H1 (cell line): ENCODE measurements at regions not wholly inside any gene's neighbourhood (a gene's known extent, or its start where the extent isn't known, plus 50 kb on each side); places are given as distances from the start of the nearest gene placed in this dataset.

Experiments used
- CTCF ChIA-PET: fragments of 300-600 bp; sonication (Branson Sonifier 250); formaldehyde crosslinking; loops from one replicate; lab custom pipeline; 2021; ENCODE audit not compliant: partially characterized antibody; lab: Charles Lee
- POLR2A ChIA-PET: fragments of 300-600 bp; sonication (Branson Sonifier 250); formaldehyde crosslinking; loops from one replicate; lab custom pipeline; 2021; ENCODE audit warnings: inconsistent platforms; ENCODE audit not compliant: partially characterized antibody; lab: Charles Lee
- DNase-seq, 2 experiments: peaks; one replicate each; pipeline versions ENCODE4 v3.0.0 to v3.0.0-alpha.2; 2010 to 2022; ENCODE audit warnings: low spot score in 2 of 2, low read depth in 1 of 2, mixed read lengths in 1 of 2
- FAIRE-seq: peaks from 2 replicates; lab custom pipeline; 2011; peaks lifted over from hg19 to GRCh38; lab: Jason Lieb, UNC
- H2AFZ ChIP-seq: 2 replicates; pipeline ENCODE4 v1.8.1; 2012; ENCODE audit warnings: low read length, inconsistent platforms
- H2AK5ac ChIP-seq: 2 replicates; pipeline ENCODE4 v1.6.1; 2013; ENCODE audit warnings: low read depth, low read length
- H2BK120ac ChIP-seq: replicated peaks from 2 replicates; pipeline ENCODE3; 2013; ENCODE audit warnings: low read depth, low read length, inconsistent platforms
- H2BK12ac ChIP-seq: 2 replicates; pipeline ENCODE4 v1.6.1; 2013; ENCODE audit warnings: low read depth, low read length
- H2BK15ac ChIP-seq: 2 replicates; pipeline ENCODE4 v1.6.1; 2013; ENCODE audit warnings: low read length
- H2BK20ac ChIP-seq: 2 replicates; pipeline ENCODE4 v1.6.1; 2013; ENCODE audit warnings: low read length
- H2BK5ac ChIP-seq: 2 replicates; pipeline ENCODE4 v1.6.1; 2013; ENCODE audit warnings: low read depth, low read length
- H3K14ac ChIP-seq: 2 replicates; pipeline ENCODE4 v1.6.1; 2013; ENCODE audit warnings: inconsistent platforms; ENCODE audit not compliant: insufficient read length
- H3K18ac ChIP-seq: 2 replicates; pipeline ENCODE4 v1.6.1; 2013; ENCODE audit warnings: low read length; ENCODE audit errors: extremely low read depth
- H3K23ac ChIP-seq: 2 replicates; pipeline ENCODE4 v1.6.1; 2013; ENCODE audit warnings: inconsistent platforms; ENCODE audit not compliant: insufficient read length
- H3K23me2 ChIP-seq: 2 replicates; pipeline ENCODE4 v1.6.1; 2013; ENCODE audit warnings: low read depth, low read length
- H3K27ac ChIP-seq: 2 replicates; pipeline ENCODE4 v1.6.1; 2011; ENCODE audit warnings: low read depth, low read length, inconsistent platforms
- H3K27me3 ChIP-seq, 4 experiments: replicated peaks in 1 of 4; 1 replicate in 1 of 4; 2 replicates in 3 of 4; pipeline versions ENCODE4 v1.6.1 to v1.8.1; 2011 to 2013; ENCODE audit warnings: low read length in 3 of 4, mild to moderate bottlenecking in 3 of 4, inconsistent platforms in 2 of 4, mixed read lengths in 2 of 4, moderate library complexity in 1 of 4; ENCODE audit not compliant: control insufficient read depth in 3 of 4, insufficient read depth in 3 of 4; ENCODE audit errors: extremely low read depth in 1 of 4
- H3K36me3 ChIP-seq, 4 experiments: 2 replicates each; pipeline versions ENCODE4 v1.6.1 to v1.8.1; 2011 to 2013; ENCODE audit warnings: mild to moderate bottlenecking in 4 of 4, low read length in 3 of 4, moderate library complexity in 2 of 4, control low read depth in 1 of 4, inconsistent platforms in 1 of 4; ENCODE audit not compliant: insufficient read depth in 4 of 4, control insufficient read depth in 2 of 4
- H3K4ac ChIP-seq: replicated peaks from 2 replicates; pipeline ENCODE3; 2013; ENCODE audit warnings: low read length, low read depth, mixed read lengths, inconsistent platforms; ENCODE audit not compliant: insufficient read length
- H3K4me1 ChIP-seq, 4 experiments: replicated peaks in 1 of 4; 1 replicate in 1 of 4; 2 replicates in 3 of 4; pipeline versions ENCODE4 v1.6.1 to v1.8.1; 2011 to 2013; ENCODE audit warnings: low read length in 3 of 4, inconsistent platforms in 2 of 4, mixed read lengths in 1 of 4; ENCODE audit not compliant: insufficient read depth in 4 of 4, control insufficient read depth in 3 of 4
- H3K4me2 ChIP-seq, 2 experiments: 2 replicates each; pipeline versions ENCODE4 v1.6.1 to v1.8.1; 2011 to 2013; ENCODE audit warnings: low read depth in 2 of 2, low read length in 2 of 2, control low read depth in 1 of 2, inconsistent platforms in 1 of 2, mild to moderate bottlenecking in 1 of 2; ENCODE audit not compliant: insufficient read depth in 1 of 2
- H3K4me3 ChIP-seq, 4 experiments: fragments of 200-600, 300-600 bp in 1 of 4; sonication (generic), shearing (Covaris generic), sonication (Bioruptor Twin) in 1 of 4; 2 replicates each; pipeline versions ENCODE4 v1.5.1 to v1.8.1; 2011 to 2016; ENCODE audit warnings: low read length in 4 of 4, low read depth in 3 of 4, control low read depth in 2 of 4, inconsistent platforms in 2 of 4, mild to moderate bottlenecking in 2 of 4, mixed read lengths in 1 of 4, moderate library complexity in 1 of 4; ENCODE audit not compliant: insufficient read depth in 2 of 4; ENCODE audit errors: extremely low read depth in 1 of 4
- H3K56ac ChIP-seq: replicated peaks from 2 replicates; pipeline ENCODE3; 2013; ENCODE audit warnings: low read depth, mild to moderate bottlenecking, mixed read lengths, low read length, inconsistent platforms; ENCODE audit not compliant: insufficient read length
- H3K79me1 ChIP-seq: 2 replicates; pipeline ENCODE4 v1.6.1; 2013; ENCODE audit warnings: low read depth, low read length, control low read depth
- H3K79me2 ChIP-seq, 2 experiments: 2 replicates each; pipeline versions ENCODE4 v1.6.1 to v1.8.1; 2012 to 2013; ENCODE audit warnings: low read length in 2 of 2, mild to moderate bottlenecking in 2 of 2, inconsistent platforms in 1 of 2; ENCODE audit not compliant: insufficient read depth in 2 of 2, control insufficient read depth in 1 of 2
- H3K9ac ChIP-seq, 4 experiments: replicated peaks in 1 of 4; 1 replicate in 1 of 4; 2 replicates in 3 of 4; pipeline versions ENCODE4 v1.6.1 to v1.8.1; 2011 to 2013; ENCODE audit warnings: low read depth in 3 of 4, low read length in 3 of 4, control low read depth in 2 of 4, mild to moderate bottlenecking in 2 of 4, moderate library complexity in 2 of 4, inconsistent platforms in 1 of 4; ENCODE audit errors: extremely low read depth in 1 of 4
- H3K9me3 ChIP-seq, 2 experiments: 2 replicates each; pipeline versions ENCODE4 v1.6.1 to v1.8.1; 2012 to 2013; ENCODE audit warnings: mild to moderate bottlenecking in 2 of 2, moderate library complexity in 2 of 2, control low read depth in 1 of 2, inconsistent platforms in 1 of 2, low read depth in 1 of 2, low read length in 1 of 2, mixed read lengths in 1 of 2; ENCODE audit not compliant: insufficient read depth in 2 of 2
- H4K20me1 ChIP-seq, 2 experiments: replicated peaks in 1 of 2; 2 replicates each; pipeline versions ENCODE3 to v1.8.1; 2011 to 2013; ENCODE audit warnings: inconsistent platforms in 2 of 2, low read length in 2 of 2, mild to moderate bottlenecking in 1 of 2; ENCODE audit not compliant: insufficient read depth in 2 of 2, control insufficient read depth in 1 of 2
- H4K5ac ChIP-seq: 2 replicates; pipeline ENCODE4 v1.6.1; 2013; ENCODE audit warnings: low read length, low read depth, mixed read lengths, inconsistent platforms; ENCODE audit not compliant: insufficient read length
- H4K8ac ChIP-seq: 2 replicates; pipeline ENCODE4 v1.8.0; 2013; ENCODE audit warnings: mild to moderate bottlenecking, moderate library complexity, low read length, inconsistent platforms; ENCODE audit not compliant: insufficient read depth; ENCODE audit errors: extremely low read depth
- H4K91ac ChIP-seq: replicated peaks from 2 replicates; pipeline ENCODE3; 2013; ENCODE audit warnings: low read length, mixed read lengths, inconsistent platforms; ENCODE audit not compliant: insufficient read length
- BACH1 ChIP-seq: IDR thresholded peaks from 2 replicates; pipeline ENCODE4 v1.6.1; 2012; ENCODE audit warnings: low read length, improper control_type of control experiment
- GABPA ChIP-seq: IDR thresholded peaks from 2 replicates; pipeline ENCODE4 v1.6.1; 2011; ENCODE audit warnings: mild to moderate bottlenecking, low read length, moderate library complexity, borderline replicate concordance; ENCODE audit not compliant: insufficient read depth
- HDAC2 ChIP-seq, 2 experiments: fragments of 300-600 bp in 1 of 2; sonication (generic) in 1 of 2; IDR thresholded peaks; 2 replicates each; pipeline ENCODE4 v1.6.1; 2011 to 2012; ENCODE audit warnings: low read depth in 2 of 2, low read length in 2 of 2, mild to moderate bottlenecking in 2 of 2, moderate library complexity in 2 of 2, borderline replicate concordance in 1 of 2, inconsistent platforms in 1 of 2
- KDM1A ChIP-seq: fragments of 200-600, 300-600 bp; sonication (generic); IDR thresholded peaks from 2 replicates; pipeline ENCODE4 v1.7.1; 2016; ENCODE audit warnings: mild to moderate bottlenecking, low read length, borderline replicate concordance
- KDM4A ChIP-seq: IDR thresholded peaks from one replicate; pipeline ENCODE4 v1.7.1; 2012; ENCODE audit warnings: low read depth, mild to moderate bottlenecking, moderate library complexity, low read length, inconsistent platforms; ENCODE audit not compliant: severe bottlenecking
- KDM5A ChIP-seq: fragments of 200-600 bp; IDR thresholded peaks from 2 replicates; pipeline ENCODE4 v1.7.1; 2012; ENCODE audit warnings: mild to moderate bottlenecking, low read length, inconsistent platforms, mixed read lengths
- POLR2A ChIP-seq, 2 experiments: IDR thresholded peaks; 1 replicate in 1 of 2; 2 replicates in 1 of 2; pipeline ENCODE4 v1.6.1; 2011; ENCODE audit warnings: low read depth in 2 of 2, low read length in 2 of 2, mild to moderate bottlenecking in 2 of 2; ENCODE audit errors: control extremely low read depth in 1 of 2
- SP1 ChIP-seq: IDR thresholded peaks from 2 replicates; pipeline ENCODE4 v1.6.1; 2011; ENCODE audit warnings: low read depth, low read length
- TAF1 ChIP-seq: IDR thresholded peaks from 2 replicates; pipeline ENCODE4 v1.6.1; 2011; ENCODE audit warnings: mild to moderate bottlenecking, low read depth, low read length
- TBP ChIP-seq: IDR thresholded peaks from 2 replicates; pipeline ENCODE4 v1.6.1; 2011; ENCODE audit warnings: low read depth, low read length, improper control_type of control experiment
- TCF12 ChIP-seq: IDR thresholded peaks from 2 replicates; pipeline ENCODE4 v1.6.1; 2011; ENCODE audit warnings: low read depth, mild to moderate bottlenecking, low read length
- WGBS, 2 experiments: shearing (Covaris generic) in 1 of 2; methylation state at CpG; one replicate each; pipeline versions ENCODE4 v1.1.6 to v1.1.7; 2013 to 2015; ENCODE audit warnings: low lambda C conversion rate in 2 of 2, mixed read lengths in 2 of 2, inconsistent platforms in 1 of 2, low coverage in 1 of 2, missing lambda C conversion rate in 1 of 2; ENCODE audit not compliant: insufficient replicate concordance in 2 of 2, insufficient coverage in 1 of 2, insufficient read length in 1 of 2; ENCODE audit errors: extremely low coverage in 1 of 2, missing lambda C conversion rate in 1 of 2; 5-methylcytosine and 5-hydroxymethylcytosine counted together

- 100% methylated on average over 1 of the region's 1 CpG; no CpG with 5 or more reads in 1 of the 2 experiments for WGBS, 2 experiments
- no peak overlapping the region for H4K91ac ChIP-seq
- no peak overlapping the region for H3K14ac ChIP-seq
- no peak overlapping the region for H4K5ac ChIP-seq
- POLR2A ChIA-PET = interaction anchor here (0.6 kb wide), 1 partner anchor 304 kb away, joined by 3 read pairs; no protein-coding TSS in a partner anchor
- H3K9me3 ChIP-seq = no peaks in the 10 kb centered on the region
- no peak overlapping the region for H3K27ac ChIP-seq
- no peak overlapping the region for H2AK5ac ChIP-seq
- CTCF ChIA-PET = interaction anchor here (0.6 to 1.4 kb wide), 2 partner anchors 18 to 32 kb away, joined by 3 read pairs; no protein-coding TSS in a partner anchor
- no peak overlapping the region for H3K4me3 ChIP-seq
- H4K8ac ChIP-seq = no peak overlapping the region
- no peak overlapping the region for H2BK12ac ChIP-seq
- no peak overlapping the region for H3K9ac ChIP-seq
- no peak overlapping the region for H3K18ac ChIP-seq
- no peak overlapping the region for H3K4me2 ChIP-seq
- DNase-seq = no peak
- H3K56ac ChIP-seq = no peak overlapping the region
- no peaks in the 10 kb centered on the region for H3K79me1 ChIP-seq
- H3K27me3 ChIP-seq = no peaks in the 10 kb centered on the region
- H2BK5ac ChIP-seq = no peak overlapping the region
- H3K4ac ChIP-seq = no peak overlapping the region
- H2BK20ac ChIP-seq = no peak overlapping the region
- H2AFZ ChIP-seq = no peak overlapping the region
- no peaks in the 10 kb centered on the region for H3K23me2 ChIP-seq
- no peak overlapping the region for H3K23ac ChIP-seq
- H3K4me1 ChIP-seq = no peaks in the 10 kb centered on the region
- no peak for FAIRE-seq
- H3K79me2 ChIP-seq = no peaks in the 10 kb centered on the region
- no peaks in the 10 kb centered on the region for H3K36me3 ChIP-seq
- H2BK120ac ChIP-seq = no peak overlapping the region
- TF ChIP-seq HDAC2 (IDR thresholded peaks at IDR 0.05; ENCODE audit: borderline replicate concordance in 1 of 2, low read depth in 2 of 2, low read length in 2 of 2) (no peak), SP1 (no peak), KDM5A (no peak), TAF1 (no peak), POLR2A (IDR thresholded peaks at IDR 0.05; ENCODE audit: control extremely low read depth in 1 of 2, low read depth in 2 of 2, low read length in 2 of 2) (no peak), TBP (no peak), GABPA (no peak), KDM4A (no peak), BACH1 (no peak), KDM1A (no peak), TCF12 (no peak)
- H2BK15ac ChIP-seq = no peak overlapping the region
- no peaks in the 10 kb centered on the region for H4K20me1 ChIP-seq
Measured at GRCh38 chr3:69472093-69472492, 86.2 kb upstream of the FRMD4B start.
